H1 (cell line): ENCODE measurements at regions not wholly inside any gene's neighbourhood (a gene's known extent, or its start where the extent isn't known, plus 50 kb on each side); places are given as distances from the start of the nearest gene placed in this dataset. TPM values are rescaled to one million over a fixed set of nuclear protein-coding genes. Genes with fewer than 3 reads are reported as not detected.

ENCODE experiments used
- small RNA-seq: library from polyadenylated mRNA; stranded (forward); fragments of <200 nt; extraction: miRNeasy Mini kit (QIAGEN cat#:217004); gene quantifications from one replicate; pipeline ENCODE3, GENCODE V24; 2013; ENCODE audit not compliant: insufficient read depth

Small RNAs in the stretch of these regions (small RNA-seq; reads per million reads assigned to genes)
- gene AP003733.2: not detected
